Left ventricle myocardium inferior (tissue), 1 donor: ENCODE measurements at regions not wholly inside any gene's neighbourhood (a gene's known extent, or its start where the extent isn't known, plus 50 kb on each side); places are given as distances from the start of the nearest gene placed in this dataset.

Experiments
- DNase-seq: peaks from one replicate; pipeline ENCODE4 v3.0.0-alpha.2; 2020
- H3K27ac ChIP-seq: fragments of 200-600 bp; replicated peaks from 2 replicates; pipeline ENCODE4 v1.8.0; 2021
- H3K27me3 ChIP-seq: fragments of 200-600 bp; 2 replicates; pipeline ENCODE4 v1.8.0; 2021; ENCODE audit warnings: low read depth
- H3K36me3 ChIP-seq: fragments of 200-600 bp; 2 replicates; pipeline ENCODE4 v1.8.0; 2021
- H3K4me1 ChIP-seq: fragments of 200-600 bp; 2 replicates; pipeline ENCODE4 v1.8.0; 2021
- H3K4me3 ChIP-seq: fragments of 200-600 bp; 2 replicates; pipeline ENCODE4 v1.8.0; 2021; ENCODE audit warnings: mild to moderate bottlenecking, moderate library complexity
- H3K9me3 ChIP-seq: fragments of 200-600 bp; replicated peaks from 2 replicates; pipeline ENCODE4 v1.8.0; 2021
- CTCF ChIP-seq: fragments of 200-600 bp; IDR thresholded peaks from 2 replicates; pipeline ENCODE4 v1.8.0; 2021; ENCODE audit warnings: antibody characterized with exemption, mild to moderate bottlenecking, borderline replicate concordance
- intact Hi-C: fragments of 100-400 bp; cut with micrococcal nuclease; formaldehyde crosslinking; loops from one replicate; pipeline ENCODE4 v1.11.0; 2022
- donor health status: DM: no; HTN: yes; CAD: no; lungs with severe emphysema.

GRCh38 chr3:194220901-194221326 lies 85.0 kb downstream of the HES1 start:
- DNase-seq = no peak
- H3K9me3 ChIP-seq = no peaks in the 10 kb centered on the region
- no peak overlapping the region for H3K27ac ChIP-seq
- H3K36me3 ChIP-seq = no peaks in the 10 kb centered on the region
- TF ChIP-seq CTCF = no peak
- H3K4me1 ChIP-seq = peaks cover 12% of the 10 kb centered on the region
- intact Hi-C loops = no loop called here
- no peak overlapping the region for H3K4me3 ChIP-seq
- H3K27me3 ChIP-seq = no peaks in the 10 kb centered on the region

GRCh38 chr3:194221336-194221735 lies 85.4 kb downstream of the HES1 start:
- intact Hi-C loops = no loop called here
- Histone ChIP-seq H3K4me1 (peaks cover 12% of the 10 kb centered on the region), H3K4me3 (no peak overlapping the region), H3K27me3 (no peaks in the 10 kb centered on the region), H3K9me3 (no peaks in the 10 kb centered on the region), H3K36me3 (no peaks in the 10 kb centered on the region), H3K27ac (no peak overlapping the region)
- no peak for DNase-seq
- no peak for TF ChIP-seq CTCF

- H3K4me1 ChIP-seq = peaks cover 12% of the 10 kb centered on the region
- H3K4me3 ChIP-seq = no peak overlapping the region
- H3K9me3 ChIP-seq = no peaks in the 10 kb centered on the region
- H3K36me3 ChIP-seq = no peaks in the 10 kb centered on the region
- no peak overlapping the region for H3K27ac ChIP-seq
- no peaks in the 10 kb centered on the region for H3K27me3 ChIP-seq
- TF ChIP-seq CTCF = no peak
- intact Hi-C loops = no loop called here
- DNase-seq = no peak
These were observed 88.0 kb downstream of the HES1 start for GRCh38 chr3:194223951-194224350.

GRCh38 chr3:194224471-194225417 lies 88.8 kb downstream of the HES1 start:
- H3K27me3 ChIP-seq = no peaks in the 10 kb centered on the region
- no peaks in the 10 kb centered on the region for H3K9me3 ChIP-seq
- no peak overlapping the region for H3K4me3 ChIP-seq
- H3K36me3 ChIP-seq = no peaks in the 10 kb centered on the region
- H3K27ac ChIP-seq = no peak overlapping the region
- H3K4me1 ChIP-seq = peaks cover 12% of the 10 kb centered on the region
- no peak for DNase-seq
- no peak for TF ChIP-seq CTCF
- intact Hi-C loops = no loop called here

- DNase-seq = no peak
- intact Hi-C loops = no loop called here
These were observed 89.5 kb downstream of the HES1 start for GRCh38 chr3:194225418-194225812.

More at GRCh38 chr3:194225418-194225812, 89.5 kb downstream of the HES1 start:
- no peaks in the 10 kb centered on the region for H3K27me3 ChIP-seq
- H3K9me3 ChIP-seq = no peaks in the 10 kb centered on the region
- no peak for TF ChIP-seq CTCF
- no peak overlapping the region for H3K4me3 ChIP-seq
- no peaks in the 10 kb centered on the region for H3K36me3 ChIP-seq
- peaks cover 12% of the 10 kb centered on the region for H3K4me1 ChIP-seq
- no peak overlapping the region for H3K27ac ChIP-seq
